ENCODE measurements at regions not wholly inside any gene's neighbourhood (a gene's known extent, or its start where the extent isn't known, plus 50 kb on each side); places are given as distances from the start of the nearest gene placed in this dataset.

DNA sequence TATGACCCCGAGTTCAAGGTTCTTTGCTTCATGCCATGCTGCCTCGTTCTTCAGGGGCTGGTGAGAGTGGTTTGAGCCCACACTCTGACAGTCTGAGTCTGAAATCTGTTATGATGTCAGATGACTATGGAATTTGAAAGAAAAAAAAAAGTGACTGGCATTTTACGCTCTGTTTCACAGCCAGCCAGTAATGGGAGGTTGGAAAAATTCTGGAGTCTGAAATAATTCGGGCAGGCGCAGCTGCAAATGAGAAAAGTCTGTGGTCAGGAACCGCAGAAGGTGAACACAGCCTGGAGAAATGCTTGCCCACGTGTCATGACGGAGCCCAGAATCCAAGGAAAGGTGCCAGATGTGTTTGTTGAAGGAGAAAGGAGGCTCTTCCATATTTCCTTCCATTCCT is 269.8 kb upstream of the PWP1 start (continued):
- no peak for TF ChIP-seq HDAC2 (IDR thresholded peaks at IDR 0.05; ENCODE audit: borderline replicate concordance in 1 of 2, low read depth in 2 of 2, low read length in 2 of 2)

Data from H1 (cell line).